OCI-LY3 (cell line): ENCODE measurements at regions not wholly inside any gene's neighbourhood (a gene's known extent, or its start where the extent isn't known, plus 50 kb on each side); places are given as distances from the start of the nearest gene placed in this dataset.
"Not testable (repeated sequence)": the region's sequence is repeated elsewhere in the genome, so short reads cannot be mapped to it uniquely, and the experiment has no call there.

Source experiments
- H2AFZ ChIP-seq: fragments of 200-600, 300-600 bp; shearing (Covaris generic); 2 replicates; pipeline ENCODE4 v1.6.0; 2014; ENCODE audit warnings: antibody characterized with exemption, low read depth, low read length
- H3K27ac ChIP-seq: fragments of 200-600, 300-600 bp; sonication (generic); 2 replicates; pipeline ENCODE4 v1.5.1; 2014; ENCODE audit warnings: mild to moderate bottlenecking, low read length, moderate library complexity, mixed read lengths
- H3K27me3 ChIP-seq: fragments of 200-600, 300-600 bp; sonication (generic); 2 replicates; pipeline ENCODE4 v1.6.1; 2014; ENCODE audit warnings: low read depth, low read length, mixed read lengths
- H3K36me3 ChIP-seq: fragments of 200-600, 300-600 bp; sonication (generic); replicated peaks from 2 replicates; pipeline ENCODE3; 2014; ENCODE audit warnings: low read depth, low read length, mixed read lengths
- H3K4me1 ChIP-seq: fragments of 300-600, 200-600 bp; sonication (generic); 2 replicates; pipeline ENCODE4 v1.6.1; 2014; ENCODE audit warnings: low read length, mixed read lengths
- H3K4me2 ChIP-seq: fragments of 200-600, 300-600 bp; sonication (generic); 2 replicates; pipeline ENCODE4 v1.6.1; 2014; ENCODE audit warnings: low read length, mixed read lengths
- H3K4me3 ChIP-seq: fragments of 300-600, 200-600 bp; sonication (generic); 2 replicates; pipeline ENCODE4 v1.5.1; 2014; ENCODE audit warnings: antibody characterized with exemption, mild to moderate bottlenecking, low read length, moderate library complexity
- H3K79me2 ChIP-seq: fragments of 300-600, 200-600 bp; shearing (Covaris generic); 2 replicates; pipeline ENCODE4 v1.6.1; 2014; ENCODE audit warnings: mild to moderate bottlenecking, low read length, mixed read lengths
- H3K9ac ChIP-seq: fragments of 300-600, 200-600 bp; shearing (Covaris generic); 2 replicates; pipeline ENCODE4 v1.6.0; 2014; ENCODE audit warnings: mild to moderate bottlenecking, low read length, moderate library complexity
- H3K9me3 ChIP-seq: fragments of 200-600, 300-600 bp; shearing (Covaris generic); 2 replicates; pipeline ENCODE4 v1.6.1; 2014; ENCODE audit warnings: low read length, mixed read lengths; ENCODE audit not compliant: insufficient read depth
- H4K20me1 ChIP-seq: fragments of 200-600, 300-600 bp; sonication (generic); 2 replicates; pipeline ENCODE4 v1.6.1; 2016; ENCODE audit warnings: low read length, mixed read lengths; ENCODE audit not compliant: insufficient read depth
- EZH2phosphoT487 ChIP-seq: fragments of 200-600 bp; shearing (Covaris generic); IDR thresholded peaks from 2 replicates; pipeline ENCODE4 v1.6.1; 2018; ENCODE audit warnings: antibody characterized with exemption, mixed run types, low read depth
- TF ChIP-seq, protein P1 (sequence below): fragments of 200-600, 300-600 bp; sonication (generic); IDR thresholded peaks from 2 replicates; pipeline ENCODE4 v1.5.1; 2014; ENCODE audit warnings: antibody characterized with exemption, low read length, low read depth

- H3K4me3 ChIP-seq, result no peak overlapping the region
- H2AFZ ChIP-seq, result no peak overlapping the region
- H3K9me3 ChIP-seq, result no peaks in the 10 kb centered on the region
- H3K4me1 ChIP-seq, result peaks cover 32% of the 10 kb centered on the region
- TF ChIP-seq, protein P1, sequence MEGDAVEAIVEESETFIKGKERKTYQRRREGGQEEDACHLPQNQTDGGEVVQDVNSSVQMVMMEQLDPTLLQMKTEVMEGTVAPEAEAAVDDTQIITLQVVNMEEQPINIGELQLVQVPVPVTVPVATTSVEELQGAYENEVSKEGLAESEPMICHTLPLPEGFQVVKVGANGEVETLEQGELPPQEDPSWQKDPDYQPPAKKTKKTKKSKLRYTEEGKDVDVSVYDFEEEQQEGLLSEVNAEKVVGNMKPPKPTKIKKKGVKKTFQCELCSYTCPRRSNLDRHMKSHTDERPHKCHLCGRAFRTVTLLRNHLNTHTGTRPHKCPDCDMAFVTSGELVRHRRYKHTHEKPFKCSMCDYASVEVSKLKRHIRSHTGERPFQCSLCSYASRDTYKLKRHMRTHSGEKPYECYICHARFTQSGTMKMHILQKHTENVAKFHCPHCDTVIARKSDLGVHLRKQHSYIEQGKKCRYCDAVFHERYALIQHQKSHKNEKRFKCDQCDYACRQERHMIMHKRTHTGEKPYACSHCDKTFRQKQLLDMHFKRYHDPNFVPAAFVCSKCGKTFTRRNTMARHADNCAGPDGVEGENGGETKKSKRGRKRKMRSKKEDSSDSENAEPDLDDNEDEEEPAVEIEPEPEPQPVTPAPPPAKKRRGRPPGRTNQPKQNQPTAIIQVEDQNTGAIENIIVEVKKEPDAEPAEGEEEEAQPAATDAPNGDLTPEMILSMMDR, result no peak
- no peak for TF ChIP-seq EZH2phosphoT487
- no peaks in the 10 kb centered on the region for H3K36me3 ChIP-seq
- H3K4me2 ChIP-seq, result no peak overlapping the region
- no peaks in the 10 kb centered on the region for H3K79me2 ChIP-seq
- H4K20me1 ChIP-seq, result 0 out of 2 replicates have a peak, but pooled peaks cover 3% of the 10 kb centered on the region
- no peak overlapping the region for H3K27ac ChIP-seq
- H3K27me3 ChIP-seq, result peaks cover 75% of the 10 kb centered on the region
- H3K9ac ChIP-seq, result no peak overlapping the region
Observed at GRCh38 chr14:106610691-106611090, 1084.3 kb downstream of the TMEM121 start.

GRCh38 chr14:106613256-106613655 is 1086.9 kb downstream of the TMEM121 start:
- H3K27me3 ChIP-seq, result peaks cover 57% of the 10 kb centered on the region
- peaks cover 27% of the 10 kb centered on the region for H3K4me1 ChIP-seq

GRCh38 chr14:106618471-106618951 is 1092.1 kb downstream of the TMEM121 start:
- H3K9me3 ChIP-seq, H3K9ac ChIP-seq, H3K36me3 ChIP-seq, H4K20me1 ChIP-seq, H3K4me3 ChIP-seq, H3K27ac ChIP-seq, H3K79me2 ChIP-seq, H2AFZ ChIP-seq: not testable (repeated sequence)
- Histone ChIP-seq H3K4me1 (peaks cover 15% of the 10 kb centered on the region), H3K27me3 (peaks cover 43% of the 10 kb centered on the region), H3K4me2 (peak overlapping the region; percentile 33; the same call in 1 of the 2 replicates)
- TF ChIP-seq, protein P1, result peak; percentile 99

More at GRCh38 chr14:106613256-106613655, 1086.9 kb downstream of the TMEM121 start:
- TF ChIP-seq EZH2phosphoT487, result no peak
- TF ChIP-seq, protein P1, result no peak
- Histone ChIP-seq H3K79me2 (no peaks in the 10 kb centered on the region), H3K4me2 (peak overlapping the region; percentile 39; the same call in 1 of the 2 replicates), H3K9me3 (no peaks in the 10 kb centered on the region), H3K9ac (no peak overlapping the region), H3K27ac (no peak overlapping the region), H2AFZ (no peak overlapping the region), H3K36me3 (no peaks in the 10 kb centered on the region), H3K4me3 (no peak overlapping the region), H4K20me1 (0 out of 2 replicates have a peak, but pooled peaks cover 3% of the 10 kb centered on the region)

DNA sequence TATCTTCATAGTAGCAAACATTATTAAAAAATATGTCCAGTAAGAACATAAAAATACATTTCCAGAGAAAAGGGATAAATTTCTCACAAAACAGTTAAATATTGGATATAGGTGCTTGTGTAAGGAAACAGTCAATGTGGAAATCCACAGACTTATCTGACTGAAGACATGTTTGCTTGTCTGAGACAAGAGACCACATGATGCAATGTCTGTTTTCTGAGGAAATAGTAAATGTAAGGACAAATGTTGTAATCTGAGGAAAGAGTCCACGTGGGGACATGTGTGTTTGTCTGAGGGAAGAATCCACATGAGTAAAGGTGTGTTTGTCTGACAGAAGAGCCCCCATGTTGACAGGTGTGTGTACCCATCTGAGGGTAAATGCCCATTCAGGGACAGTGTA is 1093.2 kb downstream of the TMEM121 start:
- Histone ChIP-seq H3K4me1 (peaks cover 4% of the 10 kb centered on the region), H3K27me3 (peaks cover 45% of the 10 kb centered on the region), H3K36me3 (no peaks in the 10 kb centered on the region), H3K79me2 (no peaks in the 10 kb centered on the region), H2AFZ (no peak overlapping the region), H3K4me3 (no peak overlapping the region), H3K27ac (no peak overlapping the region), H3K9ac (no peak overlapping the region), H3K9me3 (no peaks in the 10 kb centered on the region), H4K20me1 (no peaks in the 10 kb centered on the region), H3K4me2 (no peak overlapping the region)
- TF ChIP-seq EZH2phosphoT487, result no peak
- TF ChIP-seq, protein P1, result no peak
